HL-60 (cell line): ENCODE measurements at regions not wholly inside any gene's neighbourhood (a gene's known extent, or its start where the extent isn't known, plus 50 kb on each side); places are given as distances from the start of the nearest gene placed in this dataset.
"Not testable (repeated sequence)": the region's sequence is repeated elsewhere in the genome, so short reads cannot be mapped to it uniquely, and the experiment has no call there.

Source experiments
- DNase-seq, 2 experiments: peaks; one replicate each; pipeline ENCODE4 v3.0.0-alpha.2; 2010 to 2020; ENCODE audit warnings: low read depth in 1 of 2, low spot score in 1 of 2
- H3K27ac ChIP-seq: fragments of 250-450 bp; sonication (Bioruptor Pico); replicated peaks from 2 replicates; pipeline ENCODE4 v1.5.1; 2020; ENCODE audit warnings: mild to moderate bottlenecking, moderate library complexity
- H3K27me3 ChIP-seq: fragments of 250-450 bp; sonication (Bioruptor Pico); 2 replicates; pipeline ENCODE4 v1.5.1; 2021; ENCODE audit warnings: mild to moderate bottlenecking, moderate library complexity; ENCODE audit not compliant: insufficient read depth, poor library complexity, severe bottlenecking
- H3K4me3 ChIP-seq: replicated peaks from 2 replicates; pipeline ENCODE4 v1.5.1; 2011; ENCODE audit warnings: mild to moderate bottlenecking, control low read depth, low read length; ENCODE audit not compliant: insufficient read depth
- GABPA ChIP-seq: IDR thresholded peaks from 2 replicates; pipeline ENCODE4 v1.6.1; 2012; ENCODE audit warnings: low read depth
- POLR2AphosphoS5 ChIP-seq: IDR thresholded peaks from 2 replicates; pipeline ENCODE4 v1.6.1; 2012; ENCODE audit warnings: low read depth
- SPI1 ChIP-seq: IDR thresholded peaks from 2 replicates; pipeline ENCODE4 v1.6.1; 2012; ENCODE audit warnings: low read depth, mild to moderate bottlenecking, borderline replicate concordance
- TF ChIP-seq, protein P1 (sequence below): IDR thresholded peaks from one replicate; pipeline ENCODE4 v1.5.1; 2011; ENCODE audit warnings: low read length, control low read depth, inconsistent platforms; ENCODE audit not compliant: insufficient read depth
- TF ChIP-seq, protein P2 (sequence below): IDR thresholded peaks from 2 replicates; pipeline ENCODE4 v1.6.1; 2012; ENCODE audit warnings: low read depth; ENCODE audit not compliant: insufficient replicate concordance

DNA sequence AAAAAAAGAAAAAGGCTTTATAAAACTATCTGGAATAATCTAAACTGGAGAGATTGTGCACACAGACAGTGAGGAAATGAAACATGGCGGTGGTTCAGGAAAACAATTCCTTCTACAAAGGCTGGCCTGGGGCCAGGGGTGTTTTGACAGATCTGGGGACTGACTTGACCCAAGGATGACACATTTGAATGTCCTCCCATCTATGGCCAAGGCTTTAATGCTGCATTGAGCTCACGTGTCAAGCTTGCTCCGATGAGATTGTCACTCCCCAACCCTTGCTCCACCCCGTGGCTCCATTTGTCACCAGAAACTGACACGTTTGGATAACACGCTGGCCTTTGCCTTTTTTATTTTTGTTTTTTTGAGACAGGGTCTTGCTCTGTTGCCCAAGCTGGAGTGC is 156.1 kb downstream of the ZFP64 start:
- Histone ChIP-seq H3K4me3 (no peak overlapping the region), H3K27me3 (no peaks in the 10 kb centered on the region), H3K27ac (no peak overlapping the region)
- no peak for DNase-seq
- TF ChIP-seq, protein P1, sequence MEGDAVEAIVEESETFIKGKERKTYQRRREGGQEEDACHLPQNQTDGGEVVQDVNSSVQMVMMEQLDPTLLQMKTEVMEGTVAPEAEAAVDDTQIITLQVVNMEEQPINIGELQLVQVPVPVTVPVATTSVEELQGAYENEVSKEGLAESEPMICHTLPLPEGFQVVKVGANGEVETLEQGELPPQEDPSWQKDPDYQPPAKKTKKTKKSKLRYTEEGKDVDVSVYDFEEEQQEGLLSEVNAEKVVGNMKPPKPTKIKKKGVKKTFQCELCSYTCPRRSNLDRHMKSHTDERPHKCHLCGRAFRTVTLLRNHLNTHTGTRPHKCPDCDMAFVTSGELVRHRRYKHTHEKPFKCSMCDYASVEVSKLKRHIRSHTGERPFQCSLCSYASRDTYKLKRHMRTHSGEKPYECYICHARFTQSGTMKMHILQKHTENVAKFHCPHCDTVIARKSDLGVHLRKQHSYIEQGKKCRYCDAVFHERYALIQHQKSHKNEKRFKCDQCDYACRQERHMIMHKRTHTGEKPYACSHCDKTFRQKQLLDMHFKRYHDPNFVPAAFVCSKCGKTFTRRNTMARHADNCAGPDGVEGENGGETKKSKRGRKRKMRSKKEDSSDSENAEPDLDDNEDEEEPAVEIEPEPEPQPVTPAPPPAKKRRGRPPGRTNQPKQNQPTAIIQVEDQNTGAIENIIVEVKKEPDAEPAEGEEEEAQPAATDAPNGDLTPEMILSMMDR: no peak

DNA sequence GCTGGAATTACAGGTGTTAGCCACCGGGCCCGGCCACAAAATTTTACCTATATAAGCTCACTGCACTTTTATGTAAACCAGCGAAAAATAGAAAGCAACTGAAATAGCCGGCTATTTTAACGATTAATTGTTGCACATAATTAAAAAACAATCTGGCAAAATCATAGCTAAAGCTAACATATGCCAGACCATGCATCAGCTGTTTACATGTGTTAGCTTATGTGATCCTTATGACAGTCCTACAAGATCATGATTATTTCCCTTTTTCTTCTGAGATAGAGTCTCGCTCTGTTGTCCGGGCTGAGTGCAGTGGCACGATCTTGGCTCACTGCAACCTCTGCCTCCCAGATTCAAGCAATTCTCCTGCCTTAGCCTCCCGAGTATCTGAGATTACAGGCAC is 157.0 kb downstream of the ZFP64 start:
- H3K27me3 ChIP-seq: no peaks in the 10 kb centered on the region
- no peak for DNase-seq
- TF ChIP-seq GABPA: no peak
- no peak for TF ChIP-seq SPI1
- TF ChIP-seq POLR2AphosphoS5: no peak
- TF ChIP-seq, protein P1: no peak
- TF ChIP-seq, protein P2, sequence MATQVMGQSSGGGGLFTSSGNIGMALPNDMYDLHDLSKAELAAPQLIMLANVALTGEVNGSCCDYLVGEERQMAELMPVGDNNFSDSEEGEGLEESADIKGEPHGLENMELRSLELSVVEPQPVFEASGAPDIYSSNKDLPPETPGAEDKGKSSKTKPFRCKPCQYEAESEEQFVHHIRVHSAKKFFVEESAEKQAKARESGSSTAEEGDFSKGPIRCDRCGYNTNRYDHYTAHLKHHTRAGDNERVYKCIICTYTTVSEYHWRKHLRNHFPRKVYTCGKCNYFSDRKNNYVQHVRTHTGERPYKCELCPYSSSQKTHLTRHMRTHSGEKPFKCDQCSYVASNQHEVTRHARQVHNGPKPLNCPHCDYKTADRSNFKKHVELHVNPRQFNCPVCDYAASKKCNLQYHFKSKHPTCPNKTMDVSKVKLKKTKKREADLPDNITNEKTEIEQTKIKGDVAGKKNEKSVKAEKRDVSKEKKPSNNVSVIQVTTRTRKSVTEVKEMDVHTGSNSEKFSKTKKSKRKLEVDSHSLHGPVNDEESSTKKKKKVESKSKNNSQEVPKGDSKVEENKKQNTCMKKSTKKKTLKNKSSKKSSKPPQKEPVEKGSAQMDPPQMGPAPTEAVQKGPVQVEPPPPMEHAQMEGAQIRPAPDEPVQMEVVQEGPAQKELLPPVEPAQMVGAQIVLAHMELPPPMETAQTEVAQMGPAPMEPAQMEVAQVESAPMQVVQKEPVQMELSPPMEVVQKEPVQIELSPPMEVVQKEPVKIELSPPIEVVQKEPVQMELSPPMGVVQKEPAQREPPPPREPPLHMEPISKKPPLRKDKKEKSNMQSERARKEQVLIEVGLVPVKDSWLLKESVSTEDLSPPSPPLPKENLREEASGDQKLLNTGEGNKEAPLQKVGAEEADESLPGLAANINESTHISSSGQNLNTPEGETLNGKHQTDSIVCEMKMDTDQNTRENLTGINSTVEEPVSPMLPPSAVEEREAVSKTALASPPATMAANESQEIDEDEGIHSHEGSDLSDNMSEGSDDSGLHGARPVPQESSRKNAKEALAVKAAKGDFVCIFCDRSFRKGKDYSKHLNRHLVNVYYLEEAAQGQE: no peak
- H3K27ac ChIP-seq: no peak overlapping the region
- no peak overlapping the region for H3K4me3 ChIP-seq

DNA sequence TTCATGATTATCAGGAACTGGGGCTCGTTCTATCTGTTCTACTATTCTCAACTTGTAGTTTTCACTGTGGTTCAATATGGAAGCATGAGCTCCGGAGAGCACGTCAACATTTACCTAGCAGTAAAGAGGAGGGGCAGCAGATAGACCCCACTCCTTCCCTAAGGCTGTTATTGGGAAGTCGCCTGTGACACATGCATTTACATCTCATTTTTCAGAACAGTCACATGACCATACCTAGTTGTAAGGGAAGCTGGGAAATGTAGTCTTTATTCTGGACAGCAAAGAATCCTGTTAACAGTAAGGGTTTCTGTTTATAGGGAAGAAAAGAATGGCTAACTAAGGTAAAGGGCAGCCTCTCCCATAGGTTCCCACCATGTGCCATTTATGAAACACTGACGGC is 158.3 kb downstream of the ZFP64 start:
- H3K4me3 ChIP-seq: no peak overlapping the region
- DNase-seq: no peak
- no peak for TF ChIP-seq SPI1
- TF ChIP-seq, protein P1: no peak
- no peak for TF ChIP-seq POLR2AphosphoS5
- TF ChIP-seq, protein P2: no peak
- no peak for TF ChIP-seq GABPA
- no peaks in the 10 kb centered on the region for H3K27me3 ChIP-seq
- no peak overlapping the region for H3K27ac ChIP-seq

DNA sequence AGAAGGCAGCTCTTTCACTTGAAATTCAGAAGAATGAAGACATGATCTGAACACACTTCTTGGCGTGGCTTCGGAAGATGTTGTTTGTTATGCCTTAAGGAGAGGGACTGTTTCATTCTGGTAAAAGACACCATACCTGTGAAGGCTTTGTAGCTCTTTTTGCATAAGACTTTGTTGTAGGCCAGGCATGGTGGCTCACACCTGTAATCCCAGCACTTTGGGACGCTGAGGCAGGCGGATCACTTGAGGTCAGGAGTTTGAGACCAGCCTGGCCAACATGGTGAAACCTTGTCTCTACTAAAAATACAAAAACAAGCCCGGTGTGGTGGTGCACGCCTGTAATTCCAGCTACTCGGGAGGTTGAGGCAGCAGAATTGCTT is 159.3 kb downstream of the ZFP64 start:
- H3K4me3 ChIP-seq, H3K27me3 ChIP-seq, H3K27ac ChIP-seq, DNase-seq: not testable (repeated sequence)
